GM19463 (cell line): ENCODE measurements at regions not wholly inside any gene's neighbourhood (a gene's known extent, or its start where the extent isn't known, plus 50 kb on each side); places are given as distances from the start of the nearest gene placed in this dataset.
"Not testable (repeated sequence)": the region's sequence is repeated elsewhere in the genome, so short reads cannot be mapped to it uniquely, and the experiment has no call there.

Source experiments
- ATAC-seq: cut with Tn5 transposase; IDR thresholded peaks from one replicate; pipeline ENCODE4 v1.9.1; 2021; ENCODE audit warnings: mild to moderate bottlenecking, moderate library complexity; ENCODE audit not compliant: unreplicated experiment

DNA sequence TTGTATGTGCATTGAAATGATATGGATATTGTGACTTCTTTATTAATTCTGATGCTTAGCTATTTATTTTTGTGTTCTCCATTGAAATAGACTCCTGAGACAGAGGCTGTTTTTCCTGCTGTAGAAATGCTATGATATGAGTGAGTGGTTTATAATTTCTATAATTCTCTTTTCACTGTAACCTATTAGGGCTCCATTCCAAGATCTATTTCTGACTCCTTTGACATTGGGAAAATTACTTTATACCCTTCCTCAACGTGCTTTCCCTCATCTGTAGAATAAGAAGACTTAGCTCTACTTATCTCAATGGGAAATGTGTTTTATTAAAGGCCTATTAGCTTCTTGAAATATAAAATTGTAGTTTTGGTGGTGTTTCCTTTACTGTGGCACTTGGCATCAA lies 144.5 kb upstream of the RPRM start:
- no peak for ATAC-seq

DNA sequence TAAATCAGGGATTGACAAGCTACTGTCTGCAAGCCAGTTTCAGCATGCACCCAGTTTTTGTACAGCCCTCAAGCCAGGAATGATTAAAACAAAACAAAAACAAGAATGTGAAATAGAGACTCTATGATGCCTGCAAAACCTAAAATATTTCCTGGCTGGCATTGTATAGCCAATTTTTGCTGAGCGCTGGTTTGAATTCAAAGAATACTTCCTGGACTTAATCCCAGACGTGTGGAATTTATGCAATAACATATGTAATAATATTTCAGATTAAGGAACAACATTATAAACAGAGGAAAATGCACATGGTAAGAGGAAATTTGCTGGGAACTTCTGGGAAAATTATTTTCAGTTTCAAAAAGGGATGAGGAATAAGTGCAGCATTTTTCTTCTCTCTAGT lies 148.1 kb upstream of the RPRM start:
- no peak for ATAC-seq

DNA sequence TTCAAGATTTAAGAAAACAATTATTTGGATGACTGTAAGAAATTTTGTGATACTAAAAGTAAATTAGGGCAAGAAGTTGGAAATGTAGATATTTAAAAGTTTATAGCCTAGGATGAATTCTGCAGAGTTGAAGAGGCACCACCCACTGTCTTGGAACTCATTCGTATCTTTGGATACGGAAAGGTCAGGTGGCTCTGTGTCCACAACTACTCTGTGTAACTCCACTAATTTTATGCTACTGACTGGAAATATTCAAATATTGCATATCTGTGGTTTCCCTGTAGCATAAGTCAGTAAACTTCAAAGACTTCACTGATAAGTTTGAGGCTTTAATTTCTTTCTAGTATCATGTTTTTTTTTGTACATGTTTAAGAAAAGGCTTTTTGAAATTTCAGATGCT lies 156.9 kb upstream of the RPRM start:
- no peak for ATAC-seq

DNA sequence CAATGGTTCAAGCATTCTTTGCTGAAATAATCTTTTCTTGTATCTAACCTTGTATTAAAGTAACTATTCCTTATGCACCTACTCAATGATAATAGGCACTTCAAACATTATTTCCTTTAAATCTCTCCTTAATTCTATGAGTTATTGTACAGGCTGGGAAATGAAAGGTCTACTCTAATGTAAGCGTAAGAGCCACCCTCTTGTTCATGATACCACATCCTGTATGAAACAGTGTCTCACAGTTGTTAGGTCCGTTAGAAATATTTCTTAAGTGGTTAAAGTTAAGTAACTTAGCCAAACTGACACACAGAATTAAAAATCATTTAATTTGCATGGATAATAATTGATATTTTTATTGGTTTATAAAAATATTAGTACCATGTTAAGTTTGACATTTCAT lies 162.5 kb upstream of the RPRM start:
- no peak for ATAC-seq

DNA sequence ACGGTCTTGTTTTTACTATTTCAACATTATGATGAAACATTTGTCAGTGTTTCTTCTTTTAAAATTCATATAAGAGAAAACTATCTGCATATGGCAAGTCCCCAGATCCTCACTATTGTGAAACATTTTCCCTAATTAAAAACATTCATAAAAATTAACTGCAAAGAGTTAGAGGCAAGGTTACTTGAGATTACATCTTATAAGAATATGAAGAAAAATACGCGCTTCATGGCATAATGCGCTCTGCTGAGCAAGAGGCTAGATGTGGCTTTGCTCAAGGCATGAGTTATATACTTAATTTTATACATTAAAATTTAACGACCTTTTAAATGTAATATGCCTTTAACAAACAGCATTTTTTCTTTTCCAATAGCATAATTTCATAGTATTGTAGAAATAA lies 166.4 kb upstream of the RPRM start:
- no peak for ATAC-seq

DNA sequence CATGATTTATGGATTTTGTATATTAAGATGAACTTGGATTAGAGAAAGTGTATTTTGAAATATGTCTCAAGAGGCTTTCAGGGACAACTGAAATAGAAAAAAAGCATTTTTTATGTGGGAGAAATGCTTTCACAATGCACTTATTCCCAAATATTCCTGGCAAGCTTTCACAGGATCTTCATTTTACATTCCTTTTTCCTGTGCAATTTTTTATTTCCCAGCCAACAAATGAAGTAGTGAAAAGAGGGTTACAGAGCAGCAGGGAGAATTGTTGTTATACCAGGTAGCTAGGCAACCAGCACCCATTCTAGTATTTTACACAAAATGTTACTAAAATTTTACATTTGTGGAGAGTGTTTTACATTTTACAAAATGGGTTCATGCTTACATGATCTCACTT lies 167.0 kb upstream of the RPRM start:
- ATAC-seq: no peak

DNA sequence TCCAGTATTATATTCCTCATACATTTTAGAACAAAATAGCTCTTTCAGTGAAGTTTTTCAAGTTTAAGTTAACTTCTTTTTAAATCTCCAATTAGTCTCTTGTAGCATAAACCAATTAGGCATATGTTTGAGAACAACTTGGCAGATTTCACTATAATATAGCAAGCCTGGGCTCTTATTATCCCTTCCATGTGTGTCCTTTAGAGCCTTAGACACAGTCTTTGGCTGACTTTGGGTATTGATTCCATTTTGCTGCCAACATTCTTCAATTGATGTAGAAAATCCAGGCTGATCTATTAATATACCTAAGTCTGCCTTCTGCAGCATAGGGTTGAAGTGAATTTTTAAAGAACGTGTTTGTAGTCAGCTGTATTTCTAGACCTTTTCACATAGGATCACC lies 179.1 kb upstream of the RPRM start:
- ATAC-seq: no peak

DNA sequence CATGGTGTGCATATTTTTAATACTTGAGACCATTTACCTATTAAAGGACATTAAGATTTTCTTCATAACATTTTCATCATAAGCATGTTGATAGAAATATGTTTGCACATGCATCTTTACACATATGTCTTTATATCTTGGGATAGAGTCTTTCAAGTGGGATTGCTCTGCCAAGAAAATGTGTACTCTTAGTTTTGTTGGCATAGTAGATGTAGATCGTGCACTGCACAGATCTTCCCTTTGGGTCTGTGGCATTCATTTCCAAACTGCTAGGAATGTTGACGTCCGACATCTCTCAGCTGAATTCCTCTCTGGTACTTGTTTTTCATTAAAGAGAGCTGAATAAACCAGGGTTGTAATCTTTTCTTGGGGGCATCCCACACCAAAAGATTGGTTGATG lies 183.2 kb upstream of the RPRM start:
- no peak for ATAC-seq

DNA sequence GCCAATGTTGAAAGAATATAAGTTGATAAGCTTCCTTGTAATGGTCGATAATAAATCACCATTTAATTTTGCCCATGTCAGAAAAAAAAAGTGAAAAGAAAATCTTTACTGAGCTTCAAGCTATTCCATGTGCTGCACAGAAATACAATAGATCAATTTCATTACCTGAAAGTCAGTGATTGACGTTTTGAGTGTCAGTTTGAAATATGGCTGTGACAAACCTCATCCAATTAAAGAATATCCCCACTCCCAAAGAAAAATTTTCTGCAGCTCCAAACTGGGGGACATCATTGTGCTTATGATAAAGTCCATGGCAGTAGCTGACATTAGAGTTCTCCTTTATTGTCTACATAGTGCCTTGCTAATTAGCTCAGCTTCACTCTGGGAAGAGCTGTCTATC lies 184.8 kb upstream of the RPRM start:
- ATAC-seq: no peak

DNA sequence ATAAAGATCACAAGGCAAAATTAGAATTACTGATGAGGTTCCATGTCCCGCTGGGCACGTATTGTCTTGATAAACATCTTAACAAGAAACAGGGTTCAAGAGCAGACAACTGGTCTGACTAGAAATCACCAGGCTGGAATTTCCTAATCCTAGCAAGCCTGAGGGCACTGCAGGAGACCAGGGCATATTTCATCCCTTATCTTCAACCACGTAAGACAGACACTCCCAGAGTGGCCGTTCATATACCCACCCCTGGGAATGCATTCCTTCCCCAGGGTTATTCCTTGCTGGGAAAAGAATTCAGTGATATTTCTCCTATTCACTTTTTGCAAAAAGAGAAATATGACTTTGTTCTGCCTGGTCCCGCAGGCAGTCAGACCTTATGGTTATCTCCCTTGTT lies 185.4 kb upstream of the RPRM start:
- not testable (repeated sequence) for ATAC-seq

DNA sequence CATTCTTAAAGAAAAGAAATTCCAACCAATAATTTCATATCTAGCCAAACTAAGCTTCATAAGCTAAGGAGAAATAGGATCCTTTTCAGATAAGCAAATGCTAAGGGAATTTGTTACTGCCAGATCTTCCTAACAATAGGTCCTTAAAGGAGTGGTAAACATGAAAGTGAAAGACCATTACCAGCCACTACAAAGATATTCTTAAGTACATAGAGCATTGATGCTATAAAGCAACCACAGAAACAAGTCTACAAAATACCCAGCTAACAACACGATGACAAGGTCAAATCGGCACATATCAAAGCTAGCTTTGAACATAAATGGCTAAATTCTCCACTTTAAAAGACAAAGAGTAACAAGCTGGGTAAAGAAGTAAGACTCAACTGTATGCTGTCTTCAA lies 188.9 kb upstream of the RPRM start:
- ATAC-seq: no peak

DNA sequence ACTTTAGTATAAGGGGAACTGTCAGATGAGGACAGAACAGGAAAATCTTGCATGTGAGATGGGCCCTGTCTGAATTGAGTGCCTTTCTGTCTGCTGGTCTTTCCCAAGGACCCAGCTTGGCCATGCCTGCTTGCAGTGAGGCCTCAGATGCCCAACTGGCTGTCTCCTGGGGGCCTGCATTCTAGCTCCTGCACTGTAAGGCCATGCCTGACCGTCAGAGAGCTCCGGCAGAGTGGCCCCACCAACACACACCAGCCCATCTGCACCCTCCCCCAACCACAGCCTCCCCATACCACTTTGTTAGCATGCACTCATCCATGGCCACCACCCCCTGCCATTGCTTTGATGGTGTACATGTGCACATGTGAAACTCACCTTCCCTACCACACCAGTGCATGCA lies 190.4 kb upstream of the RPRM start:
- ATAC-seq: no peak

DNA sequence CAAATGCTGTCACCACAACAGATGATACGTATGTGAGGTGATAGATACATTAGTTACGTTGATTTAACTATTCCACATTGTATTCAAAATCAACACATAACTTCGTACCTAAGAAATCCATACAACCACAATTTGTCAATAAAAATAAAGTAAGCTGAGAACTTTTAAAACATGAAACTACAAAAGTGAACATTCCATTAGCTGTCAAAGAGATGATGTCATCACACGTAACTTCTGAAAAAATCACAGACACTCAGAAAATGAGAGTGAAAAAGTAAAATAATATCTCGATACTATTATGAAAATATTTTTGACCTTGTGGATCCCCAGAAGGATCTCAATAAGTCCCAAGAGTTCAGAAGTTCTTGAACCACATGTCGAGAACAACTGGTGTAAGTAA lies 161.6 kb upstream of the GALNT13 start:
- ATAC-seq: no peak

DNA sequence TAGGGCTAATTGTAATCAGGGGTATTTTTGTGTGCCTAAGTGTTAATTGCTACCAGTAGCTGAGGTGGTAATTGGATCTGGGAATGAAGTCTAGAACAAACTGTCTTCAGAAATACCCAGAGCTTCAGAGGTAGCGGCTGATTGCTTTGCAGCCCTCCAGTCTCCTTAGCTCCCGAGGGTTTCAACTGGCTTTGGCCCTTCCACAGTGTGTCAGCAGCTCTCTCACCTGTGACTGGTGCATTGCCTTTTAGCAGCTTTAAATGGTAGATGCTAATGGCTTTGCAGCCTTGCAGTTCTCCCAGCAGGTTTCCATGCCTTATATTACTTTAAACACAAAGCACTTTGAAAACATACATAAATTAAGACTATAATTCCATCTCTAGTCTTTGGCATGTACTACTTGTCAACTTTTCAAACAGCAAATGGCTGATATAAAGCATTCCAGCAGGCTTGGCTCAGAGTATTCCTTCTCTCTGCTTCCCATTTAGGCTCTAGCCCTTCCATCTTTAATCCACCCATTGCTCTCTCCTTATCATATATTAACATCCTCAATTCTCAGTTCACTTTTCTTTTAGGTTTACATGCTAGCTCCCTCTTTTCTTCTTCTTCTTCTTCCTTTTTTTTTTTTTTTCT lies 156.4 kb upstream of the GALNT13 start:
- no peak for ATAC-seq

DNA sequence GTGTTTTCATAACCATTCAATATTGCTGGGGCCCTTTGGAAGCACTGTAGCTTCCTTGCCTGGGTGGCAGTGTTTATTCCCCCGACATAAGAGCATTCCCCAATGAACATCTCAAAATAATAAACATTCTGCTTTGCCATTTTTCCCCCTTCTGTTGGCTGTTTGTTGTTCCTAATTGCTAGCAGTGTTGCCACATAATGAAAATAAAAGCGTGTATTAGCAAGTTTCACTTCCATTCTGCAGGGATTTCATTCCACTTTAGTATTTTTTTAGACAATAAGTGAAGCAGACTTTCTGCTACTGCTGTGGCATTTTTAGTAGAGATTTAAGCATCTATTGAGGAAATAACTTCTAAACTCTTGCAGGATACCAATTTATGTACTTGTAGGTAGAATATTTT lies 154.7 kb upstream of the GALNT13 start:
- no peak for ATAC-seq

DNA sequence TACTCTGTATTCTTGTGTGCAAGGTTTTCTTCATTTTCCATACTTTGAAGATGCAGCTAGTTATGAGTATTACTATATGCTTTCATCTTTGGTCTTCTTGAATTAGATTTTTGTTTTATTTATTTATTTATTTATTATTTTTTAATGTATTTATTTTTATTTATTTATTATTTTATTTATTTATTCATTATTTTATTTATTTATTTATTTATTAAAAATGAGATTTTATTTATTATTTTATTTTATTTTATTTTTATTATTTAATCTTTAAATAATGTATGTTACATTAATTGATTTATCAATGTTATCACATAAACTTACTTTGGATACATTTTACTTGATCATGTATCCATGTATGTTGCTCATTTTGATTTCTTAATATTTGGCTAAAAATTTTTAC lies 132.3 kb upstream of the GALNT13 start:
- no peak for ATAC-seq

DNA sequence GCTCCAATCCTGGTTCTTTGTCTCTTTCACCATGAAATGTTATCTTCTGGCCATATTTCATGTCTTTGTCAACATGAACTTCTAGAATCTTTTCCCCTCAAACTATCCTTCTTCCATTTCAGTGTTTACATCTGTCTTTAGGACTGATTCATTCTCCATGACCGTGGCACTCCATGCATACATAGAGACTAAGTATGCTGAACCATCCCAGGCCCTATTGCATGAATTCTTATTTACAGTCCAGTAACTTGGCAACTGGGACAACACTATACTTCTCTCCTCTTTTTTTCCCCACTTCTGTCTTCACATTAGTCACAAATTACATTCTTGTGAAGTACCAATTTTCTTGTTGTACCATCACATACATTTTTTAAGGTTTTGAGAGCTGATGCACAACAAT lies 109.8 kb upstream of the GALNT13 start:
- no peak for ATAC-seq

DNA sequence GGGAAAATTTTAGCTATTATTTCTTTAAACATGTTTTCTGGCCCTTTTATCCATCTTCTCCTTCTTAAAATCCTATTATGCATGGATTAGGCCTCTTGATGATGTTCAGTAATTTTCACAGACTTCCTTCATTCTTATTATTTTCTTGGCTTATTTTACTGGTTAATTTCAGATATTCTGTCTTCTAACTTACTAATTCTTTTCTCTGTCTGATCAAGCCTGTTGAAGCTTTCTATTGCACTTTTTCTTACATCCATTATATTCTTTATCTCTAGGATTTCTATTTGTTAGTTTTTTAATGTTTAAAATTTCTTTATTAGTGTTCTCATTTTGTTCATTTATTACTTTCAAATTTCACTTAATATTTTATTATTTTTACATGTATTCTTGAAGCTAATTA lies 105.3 kb upstream of the GALNT13 start:
- ATAC-seq: no peak

DNA sequence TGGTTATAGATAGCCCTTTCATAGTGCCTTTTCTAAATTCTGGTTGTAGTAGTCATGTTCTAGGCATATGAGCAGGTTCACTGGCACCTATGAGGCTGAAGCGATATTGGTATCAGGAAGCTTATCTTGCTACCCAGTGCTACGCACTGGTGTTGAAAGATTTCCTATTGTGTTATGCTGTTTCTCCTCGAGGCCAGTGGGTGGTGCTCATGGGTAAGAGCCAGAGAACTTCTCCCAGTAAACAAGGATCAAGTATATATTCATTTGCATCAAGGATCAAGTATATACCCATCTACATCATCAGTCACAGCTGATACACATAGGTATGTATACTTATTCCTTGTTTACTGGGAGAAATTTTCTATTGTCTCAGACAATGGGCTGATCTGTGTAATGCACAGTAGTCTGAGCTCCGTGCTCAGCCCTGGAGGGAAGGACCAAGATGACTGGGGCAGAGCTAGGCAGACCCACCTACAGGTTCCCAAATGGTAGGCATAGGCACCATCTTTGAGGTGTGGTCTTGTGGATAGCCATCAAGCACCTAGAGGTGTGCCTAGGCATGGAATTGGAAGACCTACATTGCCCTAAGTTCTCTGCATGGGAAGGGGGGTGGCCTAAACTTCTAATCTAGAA lies 101.2 kb upstream of the GALNT13 start:
- ATAC-seq: no peak

DNA sequence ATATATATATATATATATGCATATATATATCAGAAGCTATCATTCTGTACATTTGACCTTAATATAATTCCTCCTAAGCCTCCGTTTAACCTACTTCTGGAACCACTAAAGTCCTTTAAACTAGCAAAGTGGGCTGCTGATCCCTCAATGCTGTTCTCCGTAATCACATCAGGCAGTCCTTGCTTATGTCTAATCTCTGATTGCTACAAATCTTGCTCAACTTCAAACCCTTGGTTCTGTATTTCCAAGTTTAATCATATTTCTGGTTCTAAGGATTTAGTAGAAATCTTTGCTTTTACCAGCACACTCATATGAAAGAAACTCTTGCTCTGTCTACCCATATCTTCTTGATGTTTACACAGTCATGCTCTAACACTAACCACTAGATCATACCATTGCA lies 91.5 kb upstream of the GALNT13 start:
- ATAC-seq: no peak

DNA sequence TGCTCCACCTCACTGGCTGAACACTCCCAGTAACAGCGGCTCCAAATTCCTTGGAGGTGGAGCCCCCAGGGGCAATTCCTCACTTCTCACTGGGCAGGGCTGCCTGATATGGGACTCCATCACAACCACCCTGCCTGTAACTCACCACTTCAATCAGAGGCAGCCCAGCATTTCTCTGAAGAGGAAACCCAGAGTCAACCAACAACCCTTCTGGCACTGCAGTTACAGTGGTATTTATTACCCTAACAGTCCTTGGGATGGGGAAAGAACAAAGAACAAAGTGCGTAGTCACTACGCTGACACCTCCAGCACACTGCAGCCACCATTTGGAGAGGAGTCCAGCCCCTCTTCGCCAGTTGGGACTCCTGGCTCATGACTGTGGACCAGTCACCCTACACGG lies 85.7 kb upstream of the GALNT13 start:
- ATAC-seq: no peak

DNA sequence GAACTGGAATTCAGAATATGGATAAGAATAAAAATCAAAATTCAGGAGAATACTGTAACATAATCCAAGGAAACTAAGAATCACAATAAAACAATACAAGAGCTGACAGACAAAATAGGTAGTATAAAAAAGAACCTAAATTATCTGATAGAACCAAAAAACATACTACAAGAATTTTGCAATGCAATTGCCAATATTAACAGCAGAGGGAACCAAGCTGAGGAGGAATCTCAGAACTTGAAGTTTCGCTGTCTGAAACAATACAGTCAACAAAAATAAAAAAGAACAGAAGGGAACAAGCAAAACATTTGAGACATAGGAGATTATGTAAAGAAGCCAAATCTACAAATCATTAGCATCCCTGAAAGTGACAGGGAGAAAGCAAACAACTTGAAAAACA lies 84.1 kb upstream of the GALNT13 start:
- ATAC-seq: no peak

DNA sequence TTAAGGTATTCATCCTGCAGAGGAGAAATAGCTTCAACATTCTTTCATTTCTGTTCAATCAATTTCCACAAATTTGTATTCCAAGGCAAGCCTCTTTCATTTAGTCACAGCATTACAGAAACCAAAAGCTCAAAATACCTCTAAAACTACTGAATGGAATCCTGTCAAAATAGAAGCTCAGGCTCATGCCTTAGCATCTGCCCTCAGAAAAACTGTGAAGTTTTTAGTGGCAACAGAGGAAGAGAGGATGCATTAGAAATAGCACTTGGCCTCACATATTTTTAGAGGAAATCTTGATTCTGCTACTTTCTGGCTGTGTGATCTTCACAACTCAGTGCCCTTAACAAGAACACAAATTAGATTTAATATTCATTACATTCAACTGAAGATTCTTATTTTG lies 69.1 kb upstream of the GALNT13 start:
- ATAC-seq: no peak
